Colonic mucosa (tissue), 4 donors: ENCODE measurements at regions not wholly inside any gene's neighbourhood (a gene's known extent, or its start where the extent isn't known, plus 50 kb on each side); places are given as distances from the start of the nearest gene placed in this dataset.

Source experiments
- DNase-seq: peaks from one replicate; pipeline ENCODE4 v3.0.0-alpha.2; 2020
- H3K27ac ChIP-seq: fragments of 200-600 bp; one replicate; pipeline ENCODE4 v1.8.0; 2021
- H3K27me3 ChIP-seq: fragments of 200-600 bp; one replicate; pipeline ENCODE4 v1.8.0; 2021
- H3K36me3 ChIP-seq: fragments of 200-600 bp; one replicate; pipeline ENCODE4 v1.8.0; 2021
- H3K4me1 ChIP-seq: fragments of 200-600 bp; one replicate; pipeline ENCODE4 v1.8.0; 2021; ENCODE audit warnings: mild to moderate bottlenecking
- H3K4me3 ChIP-seq: fragments of 200-600 bp; one replicate; pipeline ENCODE4 v1.8.0; 2021
- H3K9ac ChIP-seq, 2 donors: one replicate each; pipeline ENCODE4 v1.7.0; 2013; ENCODE audit warnings: control low read depth in 2 of 2, low read depth in 2 of 2, low read length in 2 of 2
- H3K9me3 ChIP-seq: fragments of 200-600 bp; one replicate; pipeline ENCODE4 v1.8.0; 2021
- intact Hi-C: fragments of 100-400 bp; cut with DNase I; formaldehyde crosslinking; loops from one replicate; pipeline ENCODE4 v1.14.1; 2022
- TF ChIP-seq, protein P1 (sequence below): fragments of 200-600 bp; IDR thresholded peaks from one replicate; pipeline ENCODE4 v1.8.0; 2022; ENCODE audit warnings: antibody characterized with exemption, mild to moderate bottlenecking
- donor health status: healthy.
- donor health status: DM: no; HTN: no; CAD: no.
- donor health status: DM: no; HTN: no; CAD: no.

DNA sequence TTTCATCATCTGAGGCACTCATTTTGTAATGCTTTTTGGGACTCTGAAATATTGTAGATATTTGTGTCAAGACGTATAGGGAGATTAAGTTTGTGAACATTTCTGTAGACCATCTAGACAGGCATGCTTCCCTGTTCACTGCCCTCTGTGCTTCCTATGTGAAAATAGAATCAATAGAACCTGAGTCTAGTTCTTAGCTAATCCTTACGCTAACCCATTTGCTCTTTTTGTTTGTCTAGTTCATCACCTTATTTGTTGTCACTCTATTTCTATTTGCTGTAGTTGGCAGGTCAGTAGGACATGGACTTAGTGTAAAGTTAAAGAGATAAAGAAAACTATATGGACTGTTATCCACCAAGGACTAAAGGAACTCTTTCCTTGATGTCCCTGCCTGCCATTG lies 1755.2 kb downstream of the C4orf33 start:
- H3K4me3 ChIP-seq, result no peak overlapping the region
- H3K9ac ChIP-seq, result no peak overlapping the region
- no peak for DNase-seq
- intact Hi-C loops, result no loop called here
- no peaks in the 10 kb centered on the region for H3K9me3 ChIP-seq
- H3K4me1 ChIP-seq, result no peaks in the 10 kb centered on the region
- H3K27ac ChIP-seq, result no peak overlapping the region
- no peaks in the 10 kb centered on the region for H3K36me3 ChIP-seq
- no peaks in the 10 kb centered on the region for H3K27me3 ChIP-seq
- TF ChIP-seq, protein P1, sequence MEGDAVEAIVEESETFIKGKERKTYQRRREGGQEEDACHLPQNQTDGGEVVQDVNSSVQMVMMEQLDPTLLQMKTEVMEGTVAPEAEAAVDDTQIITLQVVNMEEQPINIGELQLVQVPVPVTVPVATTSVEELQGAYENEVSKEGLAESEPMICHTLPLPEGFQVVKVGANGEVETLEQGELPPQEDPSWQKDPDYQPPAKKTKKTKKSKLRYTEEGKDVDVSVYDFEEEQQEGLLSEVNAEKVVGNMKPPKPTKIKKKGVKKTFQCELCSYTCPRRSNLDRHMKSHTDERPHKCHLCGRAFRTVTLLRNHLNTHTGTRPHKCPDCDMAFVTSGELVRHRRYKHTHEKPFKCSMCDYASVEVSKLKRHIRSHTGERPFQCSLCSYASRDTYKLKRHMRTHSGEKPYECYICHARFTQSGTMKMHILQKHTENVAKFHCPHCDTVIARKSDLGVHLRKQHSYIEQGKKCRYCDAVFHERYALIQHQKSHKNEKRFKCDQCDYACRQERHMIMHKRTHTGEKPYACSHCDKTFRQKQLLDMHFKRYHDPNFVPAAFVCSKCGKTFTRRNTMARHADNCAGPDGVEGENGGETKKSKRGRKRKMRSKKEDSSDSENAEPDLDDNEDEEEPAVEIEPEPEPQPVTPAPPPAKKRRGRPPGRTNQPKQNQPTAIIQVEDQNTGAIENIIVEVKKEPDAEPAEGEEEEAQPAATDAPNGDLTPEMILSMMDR, result no peak

DNA sequence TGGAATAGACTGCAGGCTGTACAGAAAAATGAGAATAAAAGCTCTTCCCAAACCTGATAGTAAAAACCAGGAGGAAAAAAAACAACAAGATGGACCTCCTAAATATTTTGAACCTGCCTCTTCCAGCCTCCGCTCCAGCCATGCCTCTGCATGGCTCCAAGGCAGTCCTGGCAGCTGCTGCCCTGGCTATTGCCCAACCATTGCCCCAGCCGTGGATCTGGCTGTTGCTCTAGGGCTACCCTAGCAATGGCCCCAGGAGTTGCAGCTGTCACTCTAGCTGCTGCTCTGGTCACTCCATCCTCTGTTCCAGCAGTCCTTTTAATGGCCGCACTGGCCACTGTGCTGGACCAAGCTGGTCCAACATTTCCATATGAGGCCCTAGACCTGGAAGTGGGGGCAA lies 1756.0 kb downstream of the C4orf33 start:
- H3K27ac ChIP-seq, result no peak overlapping the region
- TF ChIP-seq, protein P1, result no peak
- H3K4me1 ChIP-seq, result no peaks in the 10 kb centered on the region
- no peak overlapping the region for H3K4me3 ChIP-seq
- no peaks in the 10 kb centered on the region for H3K9me3 ChIP-seq
- H3K36me3 ChIP-seq, result no peaks in the 10 kb centered on the region
- no peak for DNase-seq
- H3K9ac ChIP-seq, result no peak overlapping the region
- no peaks in the 10 kb centered on the region for H3K27me3 ChIP-seq
- intact Hi-C loops, result no loop called here

DNA sequence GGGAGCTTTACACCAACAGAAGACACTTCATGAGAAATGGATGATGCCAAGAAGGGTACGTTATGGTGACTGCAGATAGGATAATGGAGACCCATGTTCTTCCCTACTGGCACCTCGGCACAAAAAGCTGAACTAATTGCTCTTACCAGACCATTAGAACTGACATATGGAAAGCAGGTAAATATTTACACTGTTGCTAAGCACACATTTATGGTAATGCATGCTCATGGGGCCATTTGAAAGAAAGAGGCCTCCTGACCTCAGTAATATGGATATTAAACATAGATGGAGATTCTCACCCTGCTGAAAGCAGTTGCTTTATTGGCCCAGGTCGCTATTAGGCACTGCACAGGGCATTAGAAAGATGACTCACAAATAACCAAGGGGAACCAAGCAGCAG lies 1759.6 kb downstream of the C4orf33 start:
- DNase-seq, result no peak
- H3K9me3 ChIP-seq, result no peaks in the 10 kb centered on the region

DNA sequence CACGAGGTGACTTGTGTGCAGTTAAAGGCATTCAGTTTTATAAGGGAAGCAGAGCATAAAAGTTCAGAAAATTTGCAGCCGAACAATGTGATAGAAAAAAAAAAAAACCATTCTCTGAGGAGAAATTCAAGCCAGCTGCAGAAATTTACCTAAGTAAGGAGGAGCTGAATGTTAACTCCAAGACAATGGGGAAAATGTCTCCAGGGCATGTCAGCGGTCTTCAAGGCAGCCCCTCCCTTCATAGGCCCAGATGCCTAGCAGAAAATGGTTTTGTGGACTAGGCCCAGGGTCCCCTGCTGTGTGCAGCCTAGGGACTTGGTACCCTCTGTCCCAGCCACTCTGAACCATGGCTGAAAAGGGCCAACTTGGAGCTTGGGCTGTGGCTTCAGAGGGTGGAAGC lies 1764.0 kb downstream of the C4orf33 start:
- Histone ChIP-seq H3K9ac (no peak overlapping the region), H3K4me1 (no peaks in the 10 kb centered on the region), H3K4me3 (no peak overlapping the region), H3K36me3 (no peaks in the 10 kb centered on the region), H3K27me3 (no peaks in the 10 kb centered on the region), H3K27ac (no peak overlapping the region), H3K9me3 (no peaks in the 10 kb centered on the region)
- DNase-seq, result no peak
- TF ChIP-seq, protein P1, result no peak
- intact Hi-C loops, result no loop called here

More for the DNA sequence above, 1759.6 kb downstream of the C4orf33 start:
- intact Hi-C loops, result no loop called here
- H3K4me1 ChIP-seq, result no peaks in the 10 kb centered on the region
- no peak overlapping the region for H3K9ac ChIP-seq
- no peaks in the 10 kb centered on the region for H3K36me3 ChIP-seq
- H3K27me3 ChIP-seq, result no peaks in the 10 kb centered on the region
- TF ChIP-seq, protein P1, result no peak
- H3K4me3 ChIP-seq, result no peak overlapping the region
- no peak overlapping the region for H3K27ac ChIP-seq

DNA sequence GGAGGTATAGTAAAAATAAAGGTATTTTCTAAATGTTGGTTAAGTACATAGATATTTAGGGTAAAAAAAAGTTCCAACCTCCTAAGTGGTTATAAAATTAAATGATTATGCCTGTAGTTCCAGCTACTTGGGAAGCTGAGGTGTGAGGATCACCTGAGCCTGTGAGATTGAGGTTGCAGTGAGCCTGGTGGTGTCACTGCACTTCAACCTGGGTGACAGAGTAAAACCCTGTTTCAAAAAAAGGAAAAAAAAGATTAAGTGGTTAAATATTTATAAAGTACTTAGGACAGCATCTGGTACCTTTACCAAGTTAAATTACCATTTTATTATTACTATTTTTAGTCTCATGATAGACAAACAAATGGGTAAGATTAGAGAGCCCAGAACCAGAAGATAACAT lies 1801.0 kb downstream of the C4orf33 start:
- H3K4me1 ChIP-seq, result no peaks in the 10 kb centered on the region
- H3K27ac ChIP-seq, result no peak overlapping the region
- intact Hi-C loops, result no loop called here
- no peaks in the 10 kb centered on the region for H3K36me3 ChIP-seq
- no peaks in the 10 kb centered on the region for H3K9me3 ChIP-seq
- no peak overlapping the region for H3K4me3 ChIP-seq
- no peaks in the 10 kb centered on the region for H3K27me3 ChIP-seq
- no peak for DNase-seq
- no peak overlapping the region for H3K9ac ChIP-seq
- TF ChIP-seq, protein P1, result no peak

DNA sequence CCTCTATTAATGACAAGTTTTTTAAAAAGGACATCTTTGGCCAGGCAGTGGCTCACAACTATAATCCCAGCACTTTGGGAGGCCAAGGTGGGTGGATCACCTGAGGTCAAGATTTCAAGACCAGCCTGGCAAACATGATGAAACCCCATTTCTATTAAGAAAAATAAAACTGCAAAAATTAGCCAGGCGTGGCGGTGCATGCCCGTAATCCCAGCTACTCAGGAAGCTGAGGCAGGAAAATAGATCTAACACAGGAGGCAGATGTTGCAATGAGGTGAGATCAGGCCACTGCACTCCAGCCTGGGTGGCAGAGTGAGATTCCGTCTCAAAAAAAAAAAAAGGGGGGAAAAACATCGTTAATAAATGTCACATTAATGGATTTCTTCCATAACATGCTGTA lies 1805.4 kb downstream of the C4orf33 start:
- intact Hi-C loops, result no loop called here
- H3K27ac ChIP-seq, result no peak overlapping the region
- no peak for DNase-seq
- no peak overlapping the region for H3K9ac ChIP-seq
- no peak overlapping the region for H3K4me3 ChIP-seq
- no peaks in the 10 kb centered on the region for H3K4me1 ChIP-seq
- H3K9me3 ChIP-seq, result no peaks in the 10 kb centered on the region
- TF ChIP-seq, protein P1, result no peak
- no peaks in the 10 kb centered on the region for H3K36me3 ChIP-seq
- no peaks in the 10 kb centered on the region for H3K27me3 ChIP-seq
